GM12878 (cell line): ENCODE measurements at regions not wholly inside any gene's neighbourhood (a gene's known extent, or its start where the extent isn't known, plus 50 kb on each side); places are given as distances from the start of the nearest gene placed in this dataset.

Experiments used
- ATAC-seq: fragments of 200-7000 bp; cut with Tn5 transposase; 3 replicates; pipeline ENCODE4 v1.9.1; 2020; ENCODE audit warnings: mild to moderate bottlenecking, moderate library complexity
- BruUV-seq: library from RNA; stranded (reverse); fragments of 400-500 nt; replicated peaks from 2 replicates; lab custom pipeline; 2021; lab: Mats Ljungman, UMichigan
- CTCF ChIA-PET: fragments of 300-600 bp; sonication (Branson Sonifier 250); formaldehyde crosslinking; extraction: SDS; loops from one replicate; lab custom pipeline; 2021; ENCODE audit warnings: inconsistent platforms; lab: Yijun Ruan, JAX
- POLR2A ChIA-PET: fragments of 350-600 bp; formaldehyde crosslinking; extraction: SDS; loops from one replicate; lab custom pipeline; 2021; ENCODE audit warnings: inconsistent platforms; lab: Charles Lee
- RAD21 ChIA-PET: fragments of 300-600 bp; sonication (Branson Sonifier 250); formaldehyde crosslinking; loops from one replicate; lab custom pipeline; 2023; ENCODE audit warnings: antibody characterized with exemption; ENCODE audit not compliant: unreplicated experiment; lab: Charles Lee
- SMC1A ChIA-PET: fragments of 300-600 bp; sonication (Branson Sonifier 250); formaldehyde crosslinking; loops from one replicate; lab custom pipeline; 2023; ENCODE audit not compliant: unreplicated experiment, uncharacterized antibody; lab: Charles Lee
- DNase-seq: peaks from one replicate; pipeline ENCODE4 v3.0.0-alpha.2; 2011; ENCODE audit warnings: low read depth, low spot score
- FAIRE-seq: peaks from 3 replicates; lab custom pipeline; 2011; peaks lifted over from hg19 to GRCh38; lab: Jason Lieb, UNC
- H2AFZ ChIP-seq: 2 replicates; pipeline ENCODE4 v1.6.0; 2011; ENCODE audit warnings: low read depth, low read length, control low read depth; ENCODE audit not compliant: control insufficient read depth
- H3K27ac ChIP-seq: 2 replicates; pipeline ENCODE4 v1.5.1; 2011; ENCODE audit warnings: control low read depth; ENCODE audit not compliant: control insufficient read depth, insufficient read depth
- H3K27me3 ChIP-seq, 2 experiments: replicated peaks in 1 of 2; 2 replicates each; pipeline versions ENCODE4 v1.6.0 to v1.6.1; 2011; ENCODE audit warnings: low read length in 1 of 2; ENCODE audit not compliant: control insufficient read depth in 2 of 2, insufficient read depth in 2 of 2
- H3K36me3 ChIP-seq, 2 experiments: 2 replicates each; pipeline ENCODE4 v1.5.1; 2011; ENCODE audit warnings: low read length in 1 of 2; ENCODE audit not compliant: control insufficient read depth in 2 of 2, insufficient read depth in 2 of 2
- H3K4me1 ChIP-seq: 2 replicates; pipeline ENCODE4 v1.6.1; 2011; ENCODE audit warnings: mild to moderate bottlenecking, low read length, moderate library complexity, mixed read lengths; ENCODE audit not compliant: control insufficient read depth, insufficient read depth
- H3K4me2 ChIP-seq: 2 replicates; pipeline ENCODE4 v1.6.0; 2011; ENCODE audit warnings: control low read depth; ENCODE audit not compliant: control insufficient read depth, insufficient read depth
- H3K4me3 ChIP-seq: fragments of 200-600 bp; sonication (generic); 2 replicates; pipeline ENCODE4 v1.5.1; 2016
- H3K79me2 ChIP-seq: 2 replicates; pipeline ENCODE4 v1.6.0; 2011; ENCODE audit warnings: low read length; ENCODE audit not compliant: control insufficient read depth, insufficient read depth
- H3K9ac ChIP-seq: 2 replicates; pipeline ENCODE4 v1.8.0; 2011; ENCODE audit warnings: low read length, control low read depth, mixed read lengths; ENCODE audit not compliant: control insufficient read depth, insufficient read depth
- H3K9me3 ChIP-seq: replicated peaks from 3 replicates; pipeline ENCODE4 v1.5.1; 2011; ENCODE audit warnings: mild to moderate bottlenecking, low read length; ENCODE audit not compliant: control insufficient read depth, insufficient read depth
- H4K20me1 ChIP-seq: 2 replicates; pipeline ENCODE4 v1.6.0; 2011; ENCODE audit not compliant: control insufficient read depth, insufficient read depth
- ATF7 ChIP-seq: fragments of 450-650 bp; IDR thresholded peaks from 2 replicates; pipeline ENCODE4 v1.6.1; 2016; ENCODE audit warnings: low read depth, mild to moderate bottlenecking
- CTCF ChIP-seq, 3 experiments: IDR thresholded peaks in 2 of 3; conservative IDR thresholded peaks in 1 of 3; 2 replicates each; pipeline ENCODE4 v1.5.1; 2011; ENCODE audit warnings: low read depth in 3 of 3, low read length in 3 of 3, mild to moderate bottlenecking in 3 of 3, control low read depth in 2 of 3, moderate library complexity in 2 of 3, inconsistent platforms in 1 of 3, mixed read lengths in 1 of 3; ENCODE audit not compliant: control insufficient read depth in 2 of 3, insufficient read depth in 1 of 3; ENCODE audit errors: extremely low read depth in 1 of 3
- EED ChIP-seq: sonication (generic); IDR thresholded peaks from 2 replicates; pipeline ENCODE4 v1.6.1; 2016; ENCODE audit warnings: antibody characterized with exemption, low read depth
- HDAC6 ChIP-seq: fragments of 200-600 bp; sonication (generic); IDR thresholded peaks from one replicate; pipeline ENCODE4 v1.8.0; 2017; ENCODE audit warnings: antibody characterized with exemption; ENCODE audit not compliant: unreplicated experiment
- IKZF1 ChIP-seq: fragments of 450-650 bp; conservative IDR thresholded peaks from 2 replicates; pipeline ENCODE4 v1.6.1; 2017; ENCODE audit warnings: antibody characterized with exemption, mild to moderate bottlenecking
- IRF4 ChIP-seq: IDR thresholded peaks from 2 replicates; pipeline ENCODE4 v1.6.1; 2011; ENCODE audit warnings: low read depth, low read length
- JUNB ChIP-seq: IDR thresholded peaks from 2 replicates; pipeline ENCODE4 v1.6.1; 2016; ENCODE audit warnings: antibody characterized with exemption, mild to moderate bottlenecking
- SMAD1 ChIP-seq: fragments of 450-650 bp; IDR thresholded peaks from 2 replicates; pipeline ENCODE4 v1.6.1; 2018; ENCODE audit warnings: mild to moderate bottlenecking, low read depth; ENCODE audit not compliant: partially characterized antibody
- SREBF1 ChIP-seq: IDR thresholded peaks from 2 replicates; pipeline ENCODE4 v1.6.1; 2012; ENCODE audit warnings: mild to moderate bottlenecking, low read length
- TCF12 ChIP-seq: IDR thresholded peaks from 2 replicates; pipeline ENCODE4 v1.6.1; 2011; ENCODE audit warnings: low read depth, mild to moderate bottlenecking, low read length
- USF1 ChIP-seq: IDR thresholded peaks from 2 replicates; pipeline ENCODE4 v1.6.1; 2011; ENCODE audit warnings: borderline replicate concordance, low read depth, mild to moderate bottlenecking, moderate library complexity, mixed read lengths, low read length; ENCODE audit not compliant: insufficient read depth; ENCODE audit errors: extremely low read length
- WGBS: methylation state at CpG from one replicate; pipeline ENCODE4 v1.1.6; 2016; ENCODE audit warnings: low lambda C conversion rate; ENCODE audit not compliant: insufficient replicate concordance, insufficient coverage; ENCODE audit errors: missing lambda C conversion rate; 5-methylcytosine and 5-hydroxymethylcytosine counted together
- in situ Hi-C: fragments of 300-500 bp; cut with MboI; formaldehyde crosslinking; loops from 9 replicates; pipeline ENCODE4 v1.14.3; 2018; ENCODE audit warnings: mixed read lengths
- intact Hi-C: fragments of 100-400 bp; cut with micrococcal nuclease; formaldehyde crosslinking; loops from one replicate; pipeline ENCODE4 v1.14.2; 2022; ENCODE audit not compliant: unreplicated experiment

- H3K9me3 ChIP-seq = no peaks in the 10 kb centered on the region; the same call in 2 of the 3 replicates
- 7% methylated on average over 2 of the region's 2 CpGs for WGBS
- FAIRE-seq (no peak), DNase-seq (no peak), ATAC-seq (no peak)
- in situ Hi-C loops = no loop called here
- no peak overlapping the region for H3K9ac ChIP-seq
- BruUV-seq = no TSS peak
- no peak overlapping the region for H3K4me3 ChIP-seq
- ChIA-PET POLR2A (no interaction called here), SMC1A (interaction anchor here (0.5 to 1.9 kb wide), 4 partner anchors 11 to 104 kb away, joined by 3 to 7 read pairs (median 3); no protein-coding TSS in a partner anchor), RAD21 (no interaction called here), CTCF (no interaction called here)
- no peak overlapping the region for H3K4me2 ChIP-seq
- H3K79me2 ChIP-seq = no peaks in the 10 kb centered on the region
- H3K27ac ChIP-seq = no peak overlapping the region
- H3K27me3 ChIP-seq = no peaks in the 10 kb centered on the region
- TF ChIP-seq SREBF1 (no peak), CTCF (IDR thresholded peaks at IDR 0.05 in 2 of 3, conservative IDR thresholded peaks at IDR 0.05 in 1 of 3; ENCODE audit: control insufficient read depth in 2 of 3, extremely low read depth in 1 of 3, insufficient read depth in 1 of 3, low read depth in 3 of 3, low read length in 3 of 3) (no peak), IRF4 (no peak), SMAD1 (no peak), EED (no peak), USF1 (no peak), TCF12 (no peak), ATF7 (no peak), HDAC6 (no peak), JUNB (no peak), IKZF1 (no peak)
- intact Hi-C loops = no loop called here
- no peaks in the 10 kb centered on the region for H3K4me1 ChIP-seq
- no peaks in the 10 kb centered on the region for H4K20me1 ChIP-seq
- H2AFZ ChIP-seq = no peak overlapping the region
- no peaks in the 10 kb centered on the region for H3K36me3 ChIP-seq
Measured at GRCh38 chr6:84357631-84358030, 130.2 kb upstream of the CEP162 start.
